Right lobe of liver (tissue), 6 donors: ENCODE measurements at regions not wholly inside any gene's neighbourhood (a gene's known extent, or its start where the extent isn't known, plus 50 kb on each side); places are given as distances from the start of the nearest gene placed in this dataset.

Source experiments
- ATAC-seq, 4 donors: fragments of 200-7000 bp; cut with Tn5 transposase; one replicate each; pipeline ENCODE4 v1.9.1; 2020; ENCODE audit warnings: mild to moderate bottlenecking in 4 of 4, moderate library complexity in 4 of 4
- DNase-seq, 3 donors: peaks; one replicate each; pipeline ENCODE4 v3.0.0-alpha.2; 2020
- H3K27ac ChIP-seq, 3 donors: fragments of 200-600 bp; one replicate each; pipeline ENCODE4 v1.8.0; 2022
- H3K27me3 ChIP-seq, 2 donors: fragments of 200-600 bp; one replicate each; pipeline ENCODE4 v1.8.0; 2022
- H3K36me3 ChIP-seq, 4 donors: fragments of 200-600 bp; sonication (generic) in 1 of 4; one replicate each; pipeline versions ENCODE4 v1.5.1 to v1.8.0; 2017 to 2022; ENCODE audit warnings: control low read depth in 1 of 4
- H3K4me1 ChIP-seq, 4 donors: fragments of 200-600 bp; sonication (generic) in 1 of 4; one replicate each; pipeline versions ENCODE4 v1.5.1 to v1.8.0; 2017 to 2022; ENCODE audit warnings: control low read depth in 1 of 4
- H3K4me3 ChIP-seq, 3 donors: fragments of 200-600 bp; one replicate each; pipeline ENCODE4 v1.8.0; 2022
- H3K9me3 ChIP-seq, 4 donors: fragments of 200-600 bp; sonication (generic) in 1 of 4; one replicate each; pipeline versions ENCODE4 v1.5.1 to v1.8.0; 2017 to 2022; ENCODE audit warnings: control low read depth in 1 of 4
- POLR2A ChIP-seq: fragments of 450-650 bp; IDR thresholded peaks from one replicate; pipeline ENCODE4 v1.6.1; 2017; ENCODE audit warnings: antibody characterized with exemption, mild to moderate bottlenecking
- WGBS: methylation state at CpG from one replicate; pipeline ENCODE4 v1.1.6; 2018; ENCODE audit warnings: low coverage, low lambda C conversion rate; ENCODE audit not compliant: insufficient coverage; ENCODE audit errors: missing lambda C conversion rate; 5-methylcytosine and 5-hydroxymethylcytosine counted together
- intact Hi-C, 2 donors: fragments of 100-400 bp; cut with DNase I; formaldehyde crosslinking; loops; one replicate each; pipeline versions ENCODE4 v1.11.2 to v1.14.1; 2022
- TF ChIP-seq, protein P1 (sequence below), 4 donors: fragments of 200-600 bp in 3 of 4; fragments of 450-650 bp in 1 of 4; IDR thresholded peaks; one replicate each; pipeline versions ENCODE4 v1.5.1 to v1.8.0; 2016 to 2022; ENCODE audit warnings: antibody characterized with exemption in 4 of 4, mild to moderate bottlenecking in 2 of 4
- donor health status: DM: no; HTN: yes; CAD: no.
- donor health status: DM: no; HTN: no; CAD: no.
- donor health status: DM: no; HTN: no; CAD: no.
- donor health status: DM: no; HTN: yes; CAD: no.
- donor health status: DM: no; HTN: yes; CAD: no.

DNA sequence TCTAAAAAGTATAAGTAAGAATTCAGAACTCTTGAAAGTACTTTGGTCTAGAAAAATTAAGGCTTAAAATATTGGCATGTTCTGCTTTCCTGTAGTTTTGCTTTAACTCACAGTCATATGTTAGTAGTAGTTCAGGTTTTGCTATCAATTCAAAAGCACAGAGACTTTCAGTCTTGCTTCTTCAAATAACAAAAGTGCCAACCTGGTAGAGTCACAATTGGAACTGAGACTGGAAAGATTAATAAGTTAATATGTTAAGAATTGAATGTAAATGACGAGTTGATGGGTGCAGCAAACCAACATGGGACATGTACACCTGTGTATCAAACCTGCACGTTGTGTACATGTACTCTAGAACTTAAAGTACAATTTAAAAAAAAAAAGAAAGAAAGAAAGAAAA lies 822.3 kb downstream of the MTRR start:
- 32% methylated on average over 2 of the region's 2 CpGs for WGBS
- TF ChIP-seq, protein P1, sequence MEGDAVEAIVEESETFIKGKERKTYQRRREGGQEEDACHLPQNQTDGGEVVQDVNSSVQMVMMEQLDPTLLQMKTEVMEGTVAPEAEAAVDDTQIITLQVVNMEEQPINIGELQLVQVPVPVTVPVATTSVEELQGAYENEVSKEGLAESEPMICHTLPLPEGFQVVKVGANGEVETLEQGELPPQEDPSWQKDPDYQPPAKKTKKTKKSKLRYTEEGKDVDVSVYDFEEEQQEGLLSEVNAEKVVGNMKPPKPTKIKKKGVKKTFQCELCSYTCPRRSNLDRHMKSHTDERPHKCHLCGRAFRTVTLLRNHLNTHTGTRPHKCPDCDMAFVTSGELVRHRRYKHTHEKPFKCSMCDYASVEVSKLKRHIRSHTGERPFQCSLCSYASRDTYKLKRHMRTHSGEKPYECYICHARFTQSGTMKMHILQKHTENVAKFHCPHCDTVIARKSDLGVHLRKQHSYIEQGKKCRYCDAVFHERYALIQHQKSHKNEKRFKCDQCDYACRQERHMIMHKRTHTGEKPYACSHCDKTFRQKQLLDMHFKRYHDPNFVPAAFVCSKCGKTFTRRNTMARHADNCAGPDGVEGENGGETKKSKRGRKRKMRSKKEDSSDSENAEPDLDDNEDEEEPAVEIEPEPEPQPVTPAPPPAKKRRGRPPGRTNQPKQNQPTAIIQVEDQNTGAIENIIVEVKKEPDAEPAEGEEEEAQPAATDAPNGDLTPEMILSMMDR (IDR thresholded peaks at IDR 0.05), result no peak
- TF ChIP-seq POLR2A, result no peak
- H3K36me3 ChIP-seq, result no peaks in the 10 kb centered on the region
- H3K4me1 ChIP-seq, result no peaks in the 10 kb centered on the region
- no peak overlapping the region for H3K4me3 ChIP-seq
- no peak for ATAC-seq
- H3K9me3 ChIP-seq, result no peaks in the 10 kb centered on the region
- H3K27me3 ChIP-seq, result no peaks in the 10 kb centered on the region
- intact Hi-C loops, result no loop called here
- no peak for DNase-seq
- H3K27ac ChIP-seq, result no peak overlapping the region

DNA sequence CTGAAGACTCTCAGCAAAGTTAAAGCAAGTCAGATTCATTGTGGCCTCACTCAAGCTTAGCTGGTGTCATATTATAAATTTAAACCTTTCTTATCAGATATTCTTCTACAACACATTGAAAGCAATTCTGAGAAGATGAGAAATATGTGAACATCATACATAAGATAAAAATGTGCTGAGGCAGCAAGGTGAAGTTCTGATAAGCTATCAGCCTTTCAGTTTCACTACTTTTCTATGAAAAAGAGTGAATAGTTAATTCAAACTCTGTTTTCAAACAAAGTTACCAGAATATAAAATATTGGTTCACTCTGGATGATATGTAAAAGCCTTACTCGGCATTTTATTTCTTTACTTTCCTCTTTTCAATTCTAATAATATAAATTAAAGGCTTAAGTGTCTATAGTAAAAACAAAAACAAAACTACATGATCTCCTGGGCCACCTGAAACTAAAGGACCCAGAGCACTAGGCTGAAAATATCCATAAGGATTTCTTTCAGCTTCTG lies 824.4 kb downstream of the MTRR start:
- TF ChIP-seq, protein P1 (IDR thresholded peaks at IDR 0.05), result no peak
- no peak for TF ChIP-seq POLR2A
- ATAC-seq, result no peak

DNA sequence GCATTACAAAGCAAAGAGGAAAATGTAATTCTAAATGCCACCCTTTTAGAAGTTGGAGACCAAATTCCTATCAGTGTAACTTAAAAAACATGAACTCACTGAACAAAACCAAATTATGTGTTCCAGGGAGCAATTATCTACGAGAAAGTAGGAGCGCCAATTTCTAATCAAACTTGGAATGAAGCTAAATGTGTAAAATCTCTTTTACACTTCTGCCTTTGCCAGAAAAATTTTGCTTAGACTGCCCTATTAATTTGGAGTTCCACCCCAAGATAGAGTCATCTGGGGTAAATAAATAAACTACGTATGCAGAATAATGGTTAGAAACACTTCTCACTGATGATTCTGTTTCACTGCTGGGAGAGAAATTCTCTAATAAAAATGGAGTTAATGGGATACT lies 825.6 kb downstream of the MTRR start:
- no peaks in the 10 kb centered on the region for H3K4me1 ChIP-seq
- no peak overlapping the region for H3K4me3 ChIP-seq
- WGBS, result 67% methylated on average over 3 of the region's 3 CpGs
- no peaks in the 10 kb centered on the region for H3K27me3 ChIP-seq
- no peak for TF ChIP-seq POLR2A
- TF ChIP-seq, protein P1 (IDR thresholded peaks at IDR 0.05), result no peak
- H3K27ac ChIP-seq, result no peak overlapping the region
- no peak for DNase-seq
- no peaks in the 10 kb centered on the region for H3K36me3 ChIP-seq
- no peaks in the 10 kb centered on the region for H3K9me3 ChIP-seq
- intact Hi-C loops, result no loop called here
- no peak for ATAC-seq

More for the DNA sequence above, 824.4 kb downstream of the MTRR start:
- 35% methylated on average over 1 of the region's 1 CpG for WGBS
- Histone ChIP-seq H3K27me3 (no peaks in the 10 kb centered on the region), H3K36me3 (no peaks in the 10 kb centered on the region), H3K9me3 (no peaks in the 10 kb centered on the region), H3K4me3 (no peak overlapping the region), H3K27ac (no peak overlapping the region), H3K4me1 (no peaks in the 10 kb centered on the region)
- intact Hi-C loops, result no loop called here
- no peak for DNase-seq

DNA sequence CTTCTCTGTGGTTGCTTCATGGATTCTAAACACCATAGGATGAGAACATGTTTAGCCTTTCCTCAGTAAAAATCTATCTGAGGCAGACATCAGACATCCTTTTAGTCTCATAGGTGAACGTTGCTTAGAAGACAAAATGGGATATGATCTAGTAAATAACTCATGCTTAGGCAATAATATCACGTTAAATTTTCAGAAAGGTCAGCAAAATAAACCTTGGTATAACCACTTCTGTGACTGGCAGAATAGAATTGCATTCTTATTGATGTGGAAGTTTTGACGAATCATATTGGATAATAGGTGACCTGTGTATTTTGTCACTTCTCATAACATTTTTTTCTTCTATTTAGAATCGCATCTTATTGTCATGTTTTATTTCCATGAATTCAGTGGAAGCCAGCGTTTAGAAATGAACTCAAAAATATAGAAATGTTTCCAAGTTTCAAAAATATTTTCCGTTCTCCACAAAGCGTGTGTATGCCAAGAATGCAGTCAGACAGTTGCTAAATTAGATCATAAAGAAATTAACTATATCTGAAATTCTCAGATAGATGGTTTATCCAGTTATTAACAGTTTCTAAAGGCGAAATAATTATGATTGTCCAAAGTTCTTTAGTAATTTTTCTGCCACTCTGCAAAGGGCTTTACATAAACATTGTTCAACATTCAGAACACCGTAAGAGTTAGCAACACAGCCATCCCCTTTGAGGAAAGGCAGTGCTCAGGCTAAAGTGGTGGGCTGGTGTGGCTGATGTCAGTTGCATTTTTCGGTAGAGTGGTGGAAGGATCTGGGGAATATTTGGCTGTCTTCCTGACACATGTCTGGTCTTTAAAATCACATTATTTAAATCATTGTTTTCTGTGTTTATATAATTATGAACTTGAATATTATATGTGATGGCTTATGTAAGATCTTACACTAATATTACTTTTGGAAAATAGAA lies 827.2 kb downstream of the MTRR start:
- H3K4me1 ChIP-seq, result no peaks in the 10 kb centered on the region
- TF ChIP-seq, protein P1 (IDR thresholded peaks at IDR 0.05), result no peak
- TF ChIP-seq POLR2A, result no peak
- no peak for ATAC-seq
- 31% methylated on average over 10 of the region's 10 CpGs for WGBS
- intact Hi-C loops, result no loop called here
- no peaks in the 10 kb centered on the region for H3K9me3 ChIP-seq
- H3K27ac ChIP-seq, result no peak overlapping the region
- no peaks in the 10 kb centered on the region for H3K36me3 ChIP-seq
- DNase-seq, result no peak
- H3K27me3 ChIP-seq, result no peaks in the 10 kb centered on the region
- H3K4me3 ChIP-seq, result no peak overlapping the region
